Upper lobe of left lung (tissue), 4 donors: ENCODE measurements at regions not wholly inside any gene's neighbourhood (a gene's known extent, or its start where the extent isn't known, plus 50 kb on each side); places are given as distances from the start of the nearest gene placed in this dataset.

ENCODE experiments used
- CTCF ChIP-seq, 6 experiments: fragments of 450-650 bp in 4 of 6; fragments of 200-600 bp in 2 of 6; sonication (generic) in 2 of 6; IDR thresholded peaks; one replicate each; pipeline ENCODE4 v1.5.1; 2016 to 2019; ENCODE audit warnings: antibody characterized with exemption in 6 of 6
- EP300 ChIP-seq, 4 donors: sonication (generic); formaldehyde crosslinking; IDR thresholded peaks; one replicate each; pipeline ENCODE4 v1.5.1; 2017; ENCODE audit warnings: antibody characterized with exemption in 4 of 4, control low read depth in 2 of 4
- POLR2A ChIP-seq, 4 donors: fragments of 450-650 bp; IDR thresholded peaks; one replicate each; pipeline ENCODE4 v1.5.1; 2016 to 2017; ENCODE audit warnings: antibody characterized with exemption in 4 of 4, mild to moderate bottlenecking in 2 of 4

DNA sequence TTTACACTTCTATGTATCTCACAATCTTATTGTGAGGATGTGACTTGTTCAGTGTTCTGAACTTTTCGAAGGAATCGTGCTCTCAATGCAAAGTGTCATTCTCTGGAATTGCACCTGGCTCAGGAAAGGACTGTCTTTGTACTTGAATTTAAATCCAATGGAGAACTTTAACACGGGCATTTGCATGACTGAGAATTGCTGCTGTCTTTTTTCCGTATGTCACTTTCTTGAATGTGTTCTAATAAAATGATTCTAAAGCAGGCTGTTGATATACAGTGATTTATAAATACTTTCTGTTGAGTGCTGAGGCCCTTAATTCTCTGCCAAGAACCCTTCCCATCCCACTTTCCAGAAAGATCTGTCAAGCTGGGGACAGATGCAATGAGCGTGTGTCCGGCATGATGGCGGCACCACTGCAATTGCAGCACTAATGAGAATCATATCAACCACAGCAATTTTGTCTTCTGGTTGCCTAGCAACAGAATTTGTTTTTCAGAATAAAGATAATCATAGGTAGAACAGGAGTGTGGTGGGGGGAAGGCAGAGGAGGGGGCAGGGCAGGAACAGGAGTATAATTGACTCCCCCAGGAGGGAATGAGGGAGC, 210.6 kb upstream of the UMPS start:
- no peak for TF ChIP-seq POLR2A (IDR thresholded peaks at IDR 0.05)
- no peak for TF ChIP-seq CTCF (IDR thresholded peaks at IDR 0.05)
- no peak for TF ChIP-seq EP300 (IDR thresholded peaks at IDR 0.05)
